HepG2 (cell line): ENCODE measurements at regions not wholly inside any gene's neighbourhood (a gene's known extent, or its start where the extent isn't known, plus 50 kb on each side); places are given as distances from the start of the nearest gene placed in this dataset.

Experiments used
- ATAC-seq: fragments of 200-7000 bp; cut with Tn5 transposase; 3 replicates; pipeline ENCODE4 v1.9.1; 2020; ENCODE audit warnings: mild to moderate bottlenecking, moderate library complexity
- BruUV-seq: library from RNA; stranded (reverse); fragments of 400-500 nt; replicated peaks from 2 replicates; lab custom pipeline; 2021; lab: Mats Ljungman, UMichigan
- CTCF ChIA-PET: fragments of 300-600 bp; formaldehyde crosslinking; extraction: SDS; loops from one replicate; lab custom pipeline; 2021; ENCODE audit warnings: low total read pairs, inconsistent platforms, low intra/inter-chr PET ratio; lab: Yijun Ruan, JAX
- POLR2A ChIA-PET: fragments of 350-600 bp; sonication (Branson Sonifier 250); formaldehyde crosslinking; loops from one replicate; lab custom pipeline; 2020; ENCODE audit warnings: antibody characterized with exemption, inconsistent platforms; lab: Yijun Ruan, JAX
- DNase-seq: peaks from one replicate; pipeline ENCODE4 v3.0.0-alpha.2; 2015; ENCODE audit warnings: low spot score
- FAIRE-seq: peaks from 3 replicates; lab custom pipeline; 2011; peaks lifted over from hg19 to GRCh38; lab: Jason Lieb, UNC
- H2AFZ ChIP-seq: one replicate; pipeline ENCODE4 v1.6.1; 2011; ENCODE audit warnings: low read length, inconsistent platforms
- H3K27ac ChIP-seq: fragments of 300-600 bp; 3 replicates; pipeline ENCODE4 v1.8.0; 2011; ENCODE audit warnings: mixed run types, mild to moderate bottlenecking, mixed read lengths, low read length, inconsistent platforms; ENCODE audit not compliant: insufficient read depth; ENCODE audit errors: extremely low read length
- H3K27me3 ChIP-seq, 2 experiments: fragments of 200-600 bp in 1 of 2; 2 replicates in 1 of 2; 3 replicates in 1 of 2; pipeline versions ENCODE4 v1.6.0 to v1.8.0; 2011; ENCODE audit warnings: low read length in 2 of 2, mild to moderate bottlenecking in 2 of 2, moderate library complexity in 2 of 2, inconsistent platforms in 1 of 2; ENCODE audit not compliant: insufficient read depth in 2 of 2, control insufficient read depth in 1 of 2
- H3K36me3 ChIP-seq, 2 experiments: fragments of 200-600 bp in 1 of 2; replicated peaks in 1 of 2; 2 replicates in 1 of 2; 3 replicates in 1 of 2; pipeline versions ENCODE4 v1.5.1 to v1.8.0; 2011; ENCODE audit warnings: low read length in 2 of 2, inconsistent platforms in 1 of 2; ENCODE audit not compliant: insufficient read depth in 2 of 2, control insufficient read depth in 1 of 2
- H3K4me1 ChIP-seq: 2 replicates; pipeline ENCODE4 v1.5.1; 2012; ENCODE audit warnings: low read length, inconsistent platforms; ENCODE audit not compliant: insufficient read depth
- H3K4me2 ChIP-seq: 2 replicates; pipeline ENCODE4 v1.6.0; 2011; ENCODE audit warnings: low read depth, low read length, inconsistent platforms
- H3K4me3 ChIP-seq, 3 experiments: fragments of 200-600 bp in 1 of 3; sonication (generic), shearing (Covaris generic) in 1 of 3; replicated peaks in 1 of 3; 2 replicates each; pipeline ENCODE4 v1.5.1; 2011 to 2016; ENCODE audit warnings: low read length in 3 of 3, inconsistent platforms in 2 of 3, low read depth in 2 of 3, mild to moderate bottlenecking in 2 of 3, control low read depth in 1 of 3, mixed read lengths in 1 of 3; ENCODE audit not compliant: insufficient read depth in 1 of 3
- H3K79me2 ChIP-seq: one replicate; pipeline ENCODE4 v1.6.1; 2011; ENCODE audit warnings: low read length, inconsistent platforms; ENCODE audit not compliant: insufficient read depth
- H3K9ac ChIP-seq: 2 replicates; pipeline ENCODE4 v1.6.0; 2011; ENCODE audit warnings: mild to moderate bottlenecking, low read depth, low read length, inconsistent platforms; ENCODE audit not compliant: insufficient read depth
- H3K9me3 ChIP-seq: 2 replicates; pipeline ENCODE4 v1.5.1; 2012; ENCODE audit warnings: mild to moderate bottlenecking, low read length
- H4K20me1 ChIP-seq: 2 replicates; pipeline ENCODE4 v1.6.0; 2011; ENCODE audit warnings: inconsistent platforms, mild to moderate bottlenecking, low read length, moderate library complexity; ENCODE audit not compliant: insufficient read depth
- ZFP36 ChIP-seq: fragments of 150-350 bp; IDR thresholded peaks from 2 replicates; pipeline ENCODE4 v1.6.1; 2018; ENCODE audit warnings: borderline replicate concordance, low read length, low read depth; ENCODE audit not compliant: partially characterized antibody
- ZNF646 ChIP-seq: sonication (generic); formaldehyde crosslinking; IDR thresholded peaks from 2 replicates; pipeline ENCODE4 v1.9.0; 2021; ENCODE audit warnings: mild to moderate bottlenecking, missing genetic modification reagents
- WGBS: methylation state at CpG from one replicate; pipeline ENCODE4 v1.1.6; 2017; ENCODE audit warnings: low lambda C conversion rate; 5-methylcytosine and 5-hydroxymethylcytosine counted together
- in situ Hi-C: cut with HindIII; loops from 2 replicates; pipeline ENCODE4 v1.10.0; 2017; ENCODE audit warnings: low pct_unique_long_range_greater_than_20kb; ENCODE audit not compliant: extremely low pct_ligation_motif_present
- intact Hi-C: fragments of 100-400 bp; cut with micrococcal nuclease; formaldehyde crosslinking; loops from one replicate; pipeline ENCODE4 v1.10.0; 2022; ENCODE audit not compliant: unreplicated experiment

GRCh38 chr6:85033547-85033946 is 269.1 kb upstream of the TBX18 start:
- Histone ChIP-seq H3K27ac (no peak overlapping the region), H3K36me3 (no peaks in the 10 kb centered on the region), H3K4me3 (no peak overlapping the region), H3K27me3 (no peaks in the 10 kb centered on the region), H3K4me2 (no peak overlapping the region), H3K4me1 (no peaks in the 10 kb centered on the region), H3K9ac (no peak overlapping the region), H4K20me1 (no peaks in the 10 kb centered on the region), H2AFZ (no peak overlapping the region), H3K79me2 (no peaks in the 10 kb centered on the region), H3K9me3 (peaks cover 38% of the 10 kb centered on the region)
- ATAC-seq (no peak), DNase-seq (no peak), FAIRE-seq (no peak)
- in situ Hi-C loops = no loop called here
- CTCF ChIA-PET = no interaction called here
- BruUV-seq = no TSS peak
- intact Hi-C loops = no loop called here
- POLR2A ChIA-PET = no interaction called here
- 0% methylated on average over 1 of the region's 1 CpG for WGBS
- TF ChIP-seq ZNF646 (CRISPR knock-in tag) (no peak), ZFP36 (peak; percentile 43)
